ENCODE measurements at regions not wholly inside any gene's neighbourhood (a gene's known extent, or its start where the extent isn't known, plus 50 kb on each side); places are given as distances from the start of the nearest gene placed in this dataset.

DNA sequence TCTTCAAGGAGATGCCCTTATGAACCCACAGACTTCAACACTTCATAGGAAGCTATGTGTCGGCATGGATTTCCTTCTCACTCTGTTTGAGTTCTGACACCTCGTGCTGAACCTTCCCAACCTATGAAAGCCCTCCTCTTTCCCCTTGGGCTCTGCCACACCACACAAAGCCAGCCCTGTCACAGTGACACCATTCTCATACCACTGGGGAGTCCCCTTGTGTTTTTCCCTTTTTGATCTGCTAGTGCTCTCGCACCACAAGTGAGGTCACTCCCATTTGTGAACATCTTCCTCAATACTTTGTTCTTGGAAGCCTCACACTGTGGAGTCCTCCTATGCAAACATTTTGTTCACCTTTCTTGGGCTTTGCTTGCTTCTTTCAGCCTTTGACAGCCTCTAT is 264.6 kb upstream of the ALG10 start (continued):
- TF ChIP-seq, protein P1, sequence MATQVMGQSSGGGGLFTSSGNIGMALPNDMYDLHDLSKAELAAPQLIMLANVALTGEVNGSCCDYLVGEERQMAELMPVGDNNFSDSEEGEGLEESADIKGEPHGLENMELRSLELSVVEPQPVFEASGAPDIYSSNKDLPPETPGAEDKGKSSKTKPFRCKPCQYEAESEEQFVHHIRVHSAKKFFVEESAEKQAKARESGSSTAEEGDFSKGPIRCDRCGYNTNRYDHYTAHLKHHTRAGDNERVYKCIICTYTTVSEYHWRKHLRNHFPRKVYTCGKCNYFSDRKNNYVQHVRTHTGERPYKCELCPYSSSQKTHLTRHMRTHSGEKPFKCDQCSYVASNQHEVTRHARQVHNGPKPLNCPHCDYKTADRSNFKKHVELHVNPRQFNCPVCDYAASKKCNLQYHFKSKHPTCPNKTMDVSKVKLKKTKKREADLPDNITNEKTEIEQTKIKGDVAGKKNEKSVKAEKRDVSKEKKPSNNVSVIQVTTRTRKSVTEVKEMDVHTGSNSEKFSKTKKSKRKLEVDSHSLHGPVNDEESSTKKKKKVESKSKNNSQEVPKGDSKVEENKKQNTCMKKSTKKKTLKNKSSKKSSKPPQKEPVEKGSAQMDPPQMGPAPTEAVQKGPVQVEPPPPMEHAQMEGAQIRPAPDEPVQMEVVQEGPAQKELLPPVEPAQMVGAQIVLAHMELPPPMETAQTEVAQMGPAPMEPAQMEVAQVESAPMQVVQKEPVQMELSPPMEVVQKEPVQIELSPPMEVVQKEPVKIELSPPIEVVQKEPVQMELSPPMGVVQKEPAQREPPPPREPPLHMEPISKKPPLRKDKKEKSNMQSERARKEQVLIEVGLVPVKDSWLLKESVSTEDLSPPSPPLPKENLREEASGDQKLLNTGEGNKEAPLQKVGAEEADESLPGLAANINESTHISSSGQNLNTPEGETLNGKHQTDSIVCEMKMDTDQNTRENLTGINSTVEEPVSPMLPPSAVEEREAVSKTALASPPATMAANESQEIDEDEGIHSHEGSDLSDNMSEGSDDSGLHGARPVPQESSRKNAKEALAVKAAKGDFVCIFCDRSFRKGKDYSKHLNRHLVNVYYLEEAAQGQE (IDR thresholded peaks at IDR 0.05; ENCODE audit: unreplicated experiment): no peak

DNA sequence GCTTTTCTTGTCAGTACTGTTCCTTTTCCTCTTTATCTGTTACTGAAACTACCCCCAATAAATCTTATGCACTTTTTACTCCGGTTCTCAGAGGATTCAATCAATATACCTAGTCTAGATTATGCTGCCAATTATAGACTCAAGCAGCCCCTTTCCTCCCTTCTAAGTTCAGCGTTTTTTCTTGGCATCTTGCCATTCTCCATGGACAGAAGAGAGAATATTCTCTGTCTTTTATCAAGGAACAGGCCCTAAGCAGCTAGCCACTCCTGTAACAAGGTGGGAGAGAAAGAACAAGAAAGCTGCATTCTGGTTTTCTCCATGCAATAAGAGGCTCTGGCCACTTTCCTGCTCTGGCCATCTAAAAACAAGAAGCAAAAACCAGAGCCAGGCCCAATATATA is 263.0 kb upstream of the ALG10 start:
- H3K4me1 ChIP-seq (ENCODE audit: insufficient read depth): no peaks in the 10 kb centered on the region
- Mint-ChIP-seq H3K27ac (no peak overlapping the region), H3K4me3 (no peak overlapping the region), H3K36me3 (ENCODE audit: low read depth) (no peaks in the 10 kb centered on the region), H3K4me1 (no peaks in the 10 kb centered on the region), H3K9me3 (no peaks in the 10 kb centered on the region), H3K27me3 (ENCODE audit: insufficient read depth, low read depth, poor library complexity) (no peaks in the 10 kb centered on the region)
- H3F3A ChIP-seq (replicated peaks; ENCODE audit: low read depth): no peaks in the 10 kb centered on the region
- no peak overlapping the region for H3K27ac ChIP-seq (ENCODE audit: low read depth)
- H3K36me3 ChIP-seq (ENCODE audit: insufficient read depth): no peaks in the 10 kb centered on the region
- no peaks in the 10 kb centered on the region for H3K79me2 ChIP-seq (replicated peaks; ENCODE audit: insufficient read depth)
- H2AFZ ChIP-seq: peak overlapping the region; percentile 78; the same call in 1 of the 2 replicates
- TF ChIP-seq, protein P2, sequence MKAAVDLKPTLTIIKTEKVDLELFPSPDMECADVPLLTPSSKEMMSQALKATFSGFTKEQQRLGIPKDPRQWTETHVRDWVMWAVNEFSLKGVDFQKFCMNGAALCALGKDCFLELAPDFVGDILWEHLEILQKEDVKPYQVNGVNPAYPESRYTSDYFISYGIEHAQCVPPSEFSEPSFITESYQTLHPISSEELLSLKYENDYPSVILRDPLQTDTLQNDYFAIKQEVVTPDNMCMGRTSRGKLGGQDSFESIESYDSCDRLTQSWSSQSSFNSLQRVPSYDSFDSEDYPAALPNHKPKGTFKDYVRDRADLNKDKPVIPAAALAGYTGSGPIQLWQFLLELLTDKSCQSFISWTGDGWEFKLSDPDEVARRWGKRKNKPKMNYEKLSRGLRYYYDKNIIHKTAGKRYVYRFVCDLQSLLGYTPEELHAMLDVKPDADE (IDR thresholded peaks at IDR 0.05): no peak
- TF ChIP-seq, protein P3, sequence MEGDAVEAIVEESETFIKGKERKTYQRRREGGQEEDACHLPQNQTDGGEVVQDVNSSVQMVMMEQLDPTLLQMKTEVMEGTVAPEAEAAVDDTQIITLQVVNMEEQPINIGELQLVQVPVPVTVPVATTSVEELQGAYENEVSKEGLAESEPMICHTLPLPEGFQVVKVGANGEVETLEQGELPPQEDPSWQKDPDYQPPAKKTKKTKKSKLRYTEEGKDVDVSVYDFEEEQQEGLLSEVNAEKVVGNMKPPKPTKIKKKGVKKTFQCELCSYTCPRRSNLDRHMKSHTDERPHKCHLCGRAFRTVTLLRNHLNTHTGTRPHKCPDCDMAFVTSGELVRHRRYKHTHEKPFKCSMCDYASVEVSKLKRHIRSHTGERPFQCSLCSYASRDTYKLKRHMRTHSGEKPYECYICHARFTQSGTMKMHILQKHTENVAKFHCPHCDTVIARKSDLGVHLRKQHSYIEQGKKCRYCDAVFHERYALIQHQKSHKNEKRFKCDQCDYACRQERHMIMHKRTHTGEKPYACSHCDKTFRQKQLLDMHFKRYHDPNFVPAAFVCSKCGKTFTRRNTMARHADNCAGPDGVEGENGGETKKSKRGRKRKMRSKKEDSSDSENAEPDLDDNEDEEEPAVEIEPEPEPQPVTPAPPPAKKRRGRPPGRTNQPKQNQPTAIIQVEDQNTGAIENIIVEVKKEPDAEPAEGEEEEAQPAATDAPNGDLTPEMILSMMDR (conservative IDR thresholded peaks at IDR 0.05; ENCODE audit: low read depth in 2 of 2): no peak
- TF ChIP-seq, protein P4, sequence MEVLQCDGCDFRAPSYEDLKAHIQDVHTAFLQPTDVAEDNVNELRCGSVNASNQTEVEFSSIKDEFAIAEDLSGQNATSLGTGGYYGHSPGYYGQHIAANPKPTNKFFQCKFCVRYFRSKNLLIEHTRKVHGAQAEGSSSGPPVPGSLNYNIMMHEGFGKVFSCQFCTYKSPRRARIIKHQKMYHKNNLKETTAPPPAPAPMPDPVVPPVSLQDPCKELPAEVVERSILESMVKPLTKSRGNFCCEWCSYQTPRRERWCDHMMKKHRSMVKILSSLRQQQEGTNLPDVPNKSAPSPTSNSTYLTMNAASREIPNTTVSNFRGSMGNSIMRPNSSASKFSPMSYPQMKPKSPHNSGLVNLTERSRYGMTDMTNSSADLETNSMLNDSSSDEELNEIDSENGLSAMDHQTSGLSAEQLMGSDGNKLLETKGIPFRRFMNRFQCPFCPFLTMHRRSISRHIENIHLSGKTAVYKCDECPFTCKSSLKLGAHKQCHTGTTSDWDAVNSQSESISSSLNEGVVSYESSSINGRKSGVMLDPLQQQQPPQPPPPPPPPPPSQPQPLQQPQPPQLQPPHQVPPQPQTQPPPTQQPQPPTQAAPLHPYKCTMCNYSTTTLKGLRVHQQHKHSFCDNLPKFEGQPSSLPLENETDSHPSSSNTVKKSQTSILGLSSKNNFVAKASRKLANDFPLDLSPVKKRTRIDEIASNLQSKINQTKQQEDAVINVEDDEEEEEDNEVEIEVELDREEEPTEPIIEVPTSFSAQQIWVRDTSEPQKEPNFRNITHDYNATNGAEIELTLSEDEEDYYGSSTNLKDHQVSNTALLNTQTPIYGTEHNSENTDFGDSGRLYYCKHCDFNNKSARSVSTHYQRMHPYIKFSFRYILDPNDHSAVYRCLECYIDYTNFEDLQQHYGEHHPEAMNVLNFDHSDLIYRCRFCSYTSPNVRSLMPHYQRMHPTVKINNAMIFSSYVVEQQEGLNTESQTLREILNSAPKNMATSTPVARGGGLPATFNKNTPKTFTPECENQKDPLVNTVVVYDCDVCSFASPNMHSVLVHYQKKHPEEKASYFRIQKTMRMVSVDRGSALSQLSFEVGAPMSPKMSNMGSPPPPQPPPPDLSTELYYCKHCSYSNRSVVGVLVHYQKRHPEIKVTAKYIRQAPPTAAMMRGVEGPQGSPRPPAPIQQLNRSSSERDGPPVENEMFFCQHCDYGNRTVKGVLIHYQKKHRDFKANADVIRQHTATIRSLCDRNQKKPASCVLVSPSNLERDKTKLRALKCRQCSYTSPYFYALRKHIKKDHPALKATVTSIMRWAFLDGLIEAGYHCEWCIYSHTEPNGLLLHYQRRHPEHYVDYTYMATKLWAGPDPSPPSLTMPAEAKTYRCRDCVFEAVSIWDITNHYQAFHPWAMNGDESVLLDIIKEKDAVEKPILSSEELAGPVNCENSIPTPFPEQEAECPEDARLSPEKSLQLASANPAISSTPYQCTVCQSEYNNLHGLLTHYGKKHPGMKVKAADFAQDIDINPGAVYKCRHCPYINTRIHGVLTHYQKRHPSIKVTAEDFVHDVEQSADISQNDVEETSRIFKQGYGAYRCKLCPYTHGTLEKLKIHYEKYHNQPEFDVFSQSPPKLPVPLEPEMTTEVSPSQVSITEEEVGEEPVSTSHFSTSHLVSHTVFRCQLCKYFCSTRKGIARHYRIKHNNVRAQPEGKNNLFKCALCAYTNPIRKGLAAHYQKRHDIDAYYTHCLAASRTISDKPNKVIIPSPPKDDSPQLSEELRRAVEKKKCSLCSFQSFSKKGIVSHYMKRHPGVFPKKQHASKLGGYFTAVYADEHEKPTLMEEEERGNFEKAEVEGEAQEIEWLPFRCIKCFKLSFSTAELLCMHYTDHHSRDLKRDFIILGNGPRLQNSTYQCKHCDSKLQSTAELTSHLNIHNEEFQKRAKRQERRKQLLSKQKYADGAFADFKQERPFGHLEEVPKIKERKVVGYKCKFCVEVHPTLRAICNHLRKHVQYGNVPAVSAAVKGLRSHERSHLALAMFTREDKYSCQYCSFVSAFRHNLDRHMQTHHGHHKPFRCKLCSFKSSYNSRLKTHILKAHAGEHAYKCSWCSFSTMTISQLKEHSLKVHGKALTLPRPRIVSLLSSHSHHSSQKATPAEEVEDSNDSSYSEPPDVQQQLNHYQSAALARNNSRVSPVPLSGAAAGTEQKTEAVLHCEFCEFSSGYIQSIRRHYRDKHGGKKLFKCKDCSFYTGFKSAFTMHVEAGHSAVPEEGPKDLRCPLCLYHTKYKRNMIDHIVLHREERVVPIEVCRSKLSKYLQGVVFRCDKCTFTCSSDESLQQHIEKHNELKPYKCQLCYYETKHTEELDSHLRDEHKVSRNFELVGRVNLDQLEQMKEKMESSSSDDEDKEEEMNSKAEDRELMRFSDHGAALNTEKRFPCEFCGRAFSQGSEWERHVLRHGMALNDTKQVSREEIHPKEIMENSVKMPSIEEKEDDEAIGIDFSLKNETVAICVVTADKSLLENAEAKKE (CRISPR knock-in tag; IDR thresholded peaks at IDR 0.05): no peak
- TF ChIP-seq CREB1 (CRISPR knock-in tag; IDR thresholded peaks at IDR 0.05; ENCODE audit: low read depth) (no peak), ZNF331 (CRISPR knock-in tag; IDR thresholded peaks at IDR 0.05; ENCODE audit: low read depth) (no peak), POLR2AphosphoS5 (IDR thresholded peaks at IDR 0.05; ENCODE audit: low read depth) (no peak), EZH2phosphoT487 (IDR thresholded peaks at IDR 0.05; ENCODE audit: unreplicated experiment) (no peak), EZH2 (IDR thresholded peaks at IDR 0.05; ENCODE audit: low read depth, unreplicated experiment) (no peak), JUNB (IDR thresholded peaks at IDR 0.05; ENCODE audit: unreplicated experiment) (no peak), NANOG (IDR thresholded peaks at IDR 0.05; ENCODE audit: borderline replicate concordance) (no peak)
- no peak overlapping the region for H3K4me3 ChIP-seq
- DNase-seq (ENCODE audit: low spot score): no peak
- H3K4me2 ChIP-seq: no peak overlapping the region
- H4K20me1 ChIP-seq (replicated peaks; ENCODE audit: insufficient read depth): no peaks in the 10 kb centered on the region
- no peak for ATAC-seq
- H3K9me2 ChIP-seq (ENCODE audit: insufficient read depth): no peaks in the 10 kb centered on the region
- H3K27me3 ChIP-seq (ENCODE audit: insufficient read depth): no peaks in the 10 kb centered on the region
